Uterus (tissue), 2 donors: ENCODE measurements at regions not wholly inside any gene's neighbourhood (a gene's known extent, or its start where the extent isn't known, plus 50 kb on each side); places are given as distances from the start of the nearest gene placed in this dataset.

Source experiments
- POLR2A ChIP-seq, 2 donors: fragments of 450-650 bp; IDR thresholded peaks; one replicate each; pipeline ENCODE4 v1.6.1; 2016; ENCODE audit warnings: antibody characterized with exemption in 2 of 2, mild to moderate bottlenecking in 1 of 2, moderate library complexity in 1 of 2
- TF ChIP-seq, protein P1 (sequence below), 4 experiments: fragments of 200-600 bp in 2 of 4; fragments of 450-650 bp in 2 of 4; sonication (generic) in 2 of 4; IDR thresholded peaks; one replicate each; pipeline ENCODE4 v1.5.1; 2016 to 2019; ENCODE audit warnings: antibody characterized with exemption in 4 of 4, mild to moderate bottlenecking in 2 of 4, moderate library complexity in 1 of 4

DNA sequence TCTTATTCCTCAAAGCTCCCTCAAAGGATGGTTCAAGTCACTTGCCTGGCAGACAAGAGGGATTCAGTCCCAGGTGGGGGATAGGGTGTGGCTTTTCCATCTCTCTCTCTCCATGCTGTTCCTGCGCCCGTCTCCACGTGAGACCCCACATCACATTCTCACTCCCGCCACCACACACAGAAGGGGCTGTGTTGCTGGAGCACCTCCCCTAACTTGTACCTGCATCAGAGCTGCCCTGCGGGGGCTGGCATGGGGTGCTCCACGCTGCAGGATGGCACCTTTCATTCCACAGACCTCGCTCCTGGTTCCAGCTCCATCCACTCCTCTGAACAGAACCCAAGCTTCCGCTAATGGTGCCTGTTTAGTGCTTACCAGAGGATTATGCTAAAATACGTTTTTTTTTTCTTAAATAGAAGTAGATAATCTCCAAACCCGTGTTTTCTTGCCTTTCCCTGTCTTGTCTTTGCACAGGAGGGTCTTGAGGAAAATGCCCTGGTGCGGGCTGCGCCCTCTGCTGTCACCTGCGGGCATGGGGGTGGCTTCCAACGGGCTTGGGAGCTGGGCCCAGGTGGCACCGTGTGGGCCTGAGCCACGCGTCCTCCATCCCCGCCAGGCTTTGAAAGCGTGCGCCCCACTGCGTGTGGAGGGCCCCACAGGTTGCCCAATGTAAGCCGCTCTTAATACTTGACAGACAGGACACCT, 985.6 kb downstream of the BRD1 start:
- TF ChIP-seq, protein P1, sequence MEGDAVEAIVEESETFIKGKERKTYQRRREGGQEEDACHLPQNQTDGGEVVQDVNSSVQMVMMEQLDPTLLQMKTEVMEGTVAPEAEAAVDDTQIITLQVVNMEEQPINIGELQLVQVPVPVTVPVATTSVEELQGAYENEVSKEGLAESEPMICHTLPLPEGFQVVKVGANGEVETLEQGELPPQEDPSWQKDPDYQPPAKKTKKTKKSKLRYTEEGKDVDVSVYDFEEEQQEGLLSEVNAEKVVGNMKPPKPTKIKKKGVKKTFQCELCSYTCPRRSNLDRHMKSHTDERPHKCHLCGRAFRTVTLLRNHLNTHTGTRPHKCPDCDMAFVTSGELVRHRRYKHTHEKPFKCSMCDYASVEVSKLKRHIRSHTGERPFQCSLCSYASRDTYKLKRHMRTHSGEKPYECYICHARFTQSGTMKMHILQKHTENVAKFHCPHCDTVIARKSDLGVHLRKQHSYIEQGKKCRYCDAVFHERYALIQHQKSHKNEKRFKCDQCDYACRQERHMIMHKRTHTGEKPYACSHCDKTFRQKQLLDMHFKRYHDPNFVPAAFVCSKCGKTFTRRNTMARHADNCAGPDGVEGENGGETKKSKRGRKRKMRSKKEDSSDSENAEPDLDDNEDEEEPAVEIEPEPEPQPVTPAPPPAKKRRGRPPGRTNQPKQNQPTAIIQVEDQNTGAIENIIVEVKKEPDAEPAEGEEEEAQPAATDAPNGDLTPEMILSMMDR (IDR thresholded peaks at IDR 0.05), result no peak
- TF ChIP-seq POLR2A (IDR thresholded peaks at IDR 0.05), result no peak
